ENCODE measurements at regions not wholly inside any gene's neighbourhood (a gene's known extent, or its start where the extent isn't known, plus 50 kb on each side); places are given as distances from the start of the nearest gene placed in this dataset.

DNA sequence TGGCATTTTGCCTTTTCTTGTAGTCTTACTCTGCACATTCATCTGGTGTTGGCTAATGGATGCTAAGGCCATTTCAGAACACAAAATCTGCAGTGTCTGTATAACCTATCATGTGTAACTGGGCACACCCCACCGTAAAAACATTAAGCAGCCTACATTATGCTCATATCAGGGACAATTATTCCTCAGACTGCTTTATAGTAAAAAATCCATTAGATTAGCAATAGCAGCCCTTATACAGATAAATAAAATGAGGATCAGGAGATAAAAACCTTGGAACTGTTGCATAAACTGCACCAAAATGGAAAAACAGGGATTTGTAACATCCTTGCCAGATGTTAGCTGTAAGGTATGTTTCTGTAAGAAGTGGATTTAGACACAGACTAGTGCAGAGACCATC, 288.8 kb downstream of the HS3ST1 start:
- H3K27ac Mint-ChIP-seq = no peak overlapping the region
- DNase-seq (ENCODE audit: extremely low spot score, unreplicated experiment) = no peak
- TF ChIP-seq, protein P1, sequence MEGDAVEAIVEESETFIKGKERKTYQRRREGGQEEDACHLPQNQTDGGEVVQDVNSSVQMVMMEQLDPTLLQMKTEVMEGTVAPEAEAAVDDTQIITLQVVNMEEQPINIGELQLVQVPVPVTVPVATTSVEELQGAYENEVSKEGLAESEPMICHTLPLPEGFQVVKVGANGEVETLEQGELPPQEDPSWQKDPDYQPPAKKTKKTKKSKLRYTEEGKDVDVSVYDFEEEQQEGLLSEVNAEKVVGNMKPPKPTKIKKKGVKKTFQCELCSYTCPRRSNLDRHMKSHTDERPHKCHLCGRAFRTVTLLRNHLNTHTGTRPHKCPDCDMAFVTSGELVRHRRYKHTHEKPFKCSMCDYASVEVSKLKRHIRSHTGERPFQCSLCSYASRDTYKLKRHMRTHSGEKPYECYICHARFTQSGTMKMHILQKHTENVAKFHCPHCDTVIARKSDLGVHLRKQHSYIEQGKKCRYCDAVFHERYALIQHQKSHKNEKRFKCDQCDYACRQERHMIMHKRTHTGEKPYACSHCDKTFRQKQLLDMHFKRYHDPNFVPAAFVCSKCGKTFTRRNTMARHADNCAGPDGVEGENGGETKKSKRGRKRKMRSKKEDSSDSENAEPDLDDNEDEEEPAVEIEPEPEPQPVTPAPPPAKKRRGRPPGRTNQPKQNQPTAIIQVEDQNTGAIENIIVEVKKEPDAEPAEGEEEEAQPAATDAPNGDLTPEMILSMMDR (conservative IDR thresholded peaks at IDR 0.05) = no peak

DNA sequence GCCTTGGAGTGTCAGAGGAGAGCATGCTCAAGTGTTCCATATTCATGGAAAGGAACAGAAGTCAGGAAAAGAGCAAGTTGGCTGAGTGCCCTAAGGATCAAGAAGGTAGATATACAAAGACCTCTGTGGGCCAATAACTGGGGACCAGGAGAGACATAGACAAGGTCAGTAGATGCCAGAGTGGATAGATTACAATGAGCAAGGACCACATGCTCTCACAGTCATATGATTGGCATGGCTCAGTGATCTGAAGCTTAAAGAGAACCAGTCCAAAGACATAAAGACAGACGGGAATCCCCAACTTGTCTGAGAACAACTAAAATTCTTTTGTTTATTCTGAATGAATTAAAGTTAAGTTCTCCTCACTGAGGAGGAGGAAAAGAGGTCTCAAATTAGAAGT, 289.7 kb downstream of the HS3ST1 start:
- H3K4me3 Mint-ChIP-seq = no peak overlapping the region

More for the DNA sequence above, 288.8 kb downstream of the HS3ST1 start:
- H3K27me3 Mint-ChIP-seq = peaks cover 2% of the 10 kb centered on the region
- H3K4me3 Mint-ChIP-seq = no peak overlapping the region
- no peaks in the 10 kb centered on the region for H3K36me3 Mint-ChIP-seq
- H3K4me1 Mint-ChIP-seq (ENCODE audit: unreplicated experiment) = no peaks in the 10 kb centered on the region
- H3K9me3 Mint-ChIP-seq = no peaks in the 10 kb centered on the region

DNA sequence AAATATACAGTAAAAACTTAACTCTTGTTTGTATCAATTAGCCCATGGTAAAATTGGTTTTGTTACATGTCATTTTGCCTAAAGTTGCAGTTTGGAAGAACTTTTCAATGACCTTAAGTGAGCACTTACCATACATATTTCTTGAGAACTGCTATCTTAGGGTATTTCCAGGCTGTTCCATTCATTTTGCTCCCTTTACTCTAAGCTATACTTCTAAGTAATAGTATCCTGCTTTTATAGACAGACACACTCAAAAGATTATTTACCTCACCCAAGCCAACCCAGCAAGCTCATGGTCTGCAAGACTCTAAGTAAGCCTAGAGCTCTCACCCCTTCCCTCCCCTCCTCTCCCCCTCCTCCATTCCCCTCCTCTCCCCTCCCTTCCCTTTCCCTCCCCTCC, 294.0 kb downstream of the HS3ST1 start:
- Mint-ChIP-seq H3K4me1 (ENCODE audit: unreplicated experiment) (no peaks in the 10 kb centered on the region), H3K9me3 (peaks cover 5% of the 10 kb centered on the region), H3K27me3 (peaks cover 2% of the 10 kb centered on the region), H3K27ac (no peak overlapping the region), H3K36me3 (no peaks in the 10 kb centered on the region), H3K4me3 (no peak overlapping the region)
- TF ChIP-seq, protein P1 (conservative IDR thresholded peaks at IDR 0.05) = no peak
- no peak for DNase-seq (ENCODE audit: extremely low spot score, unreplicated experiment)

More for the DNA sequence above, 289.7 kb downstream of the HS3ST1 start:
- Mint-ChIP-seq H3K36me3 (no peaks in the 10 kb centered on the region), H3K27ac (no peak overlapping the region), H3K4me1 (ENCODE audit: unreplicated experiment) (no peaks in the 10 kb centered on the region), H3K27me3 (peaks cover 2% of the 10 kb centered on the region), H3K9me3 (no peaks in the 10 kb centered on the region)
- DNase-seq (ENCODE audit: extremely low spot score, unreplicated experiment) = no peak
- TF ChIP-seq, protein P1 (conservative IDR thresholded peaks at IDR 0.05) = no peak

DNA sequence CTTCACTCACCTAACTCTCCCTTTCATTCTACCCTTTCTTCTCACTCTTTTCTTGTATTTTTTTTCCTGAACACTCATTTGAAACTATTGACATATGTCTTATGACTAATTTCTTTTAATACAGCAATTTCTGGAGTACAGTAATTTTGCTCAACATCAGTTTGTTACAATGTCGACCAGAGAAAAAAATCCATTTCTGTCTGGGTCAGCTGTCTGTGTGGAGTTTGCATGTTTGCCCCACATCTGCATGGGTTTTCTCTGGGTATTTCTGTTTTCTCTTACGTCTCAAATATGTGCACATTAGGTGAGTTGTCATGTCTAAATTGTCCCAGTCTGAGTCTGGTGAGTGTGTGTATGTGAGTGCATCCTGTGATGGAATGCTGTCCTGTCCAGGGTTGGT, 294.8 kb downstream of the HS3ST1 start:
- Mint-ChIP-seq H3K27me3 (peaks cover 2% of the 10 kb centered on the region), H3K27ac (no peak overlapping the region), H3K9me3 (peaks cover 5% of the 10 kb centered on the region), H3K36me3 (no peaks in the 10 kb centered on the region), H3K4me3 (no peak overlapping the region), H3K4me1 (ENCODE audit: unreplicated experiment) (no peaks in the 10 kb centered on the region)
- no peak for DNase-seq (ENCODE audit: extremely low spot score, unreplicated experiment)
- TF ChIP-seq, protein P1 (conservative IDR thresholded peaks at IDR 0.05) = no peak

DNA sequence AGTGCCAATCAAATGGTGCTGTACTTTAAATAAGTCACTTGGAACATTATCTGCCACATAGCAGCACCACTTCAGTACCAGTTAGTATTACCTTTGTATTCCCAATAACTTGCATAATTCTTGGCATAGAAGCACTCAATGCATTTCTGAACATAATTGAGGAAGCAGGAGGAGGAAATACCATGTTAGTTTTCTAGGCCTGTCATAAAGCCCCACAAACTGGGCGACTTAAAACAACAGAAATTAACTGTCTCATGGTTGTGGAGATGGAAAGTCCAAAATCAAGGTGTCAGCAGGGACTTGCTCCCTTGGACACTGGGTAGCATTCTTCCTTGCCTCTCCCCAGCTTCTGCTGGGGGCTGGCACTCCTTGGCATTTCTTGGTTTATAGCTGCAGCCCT, 296.2 kb downstream of the HS3ST1 start:
- TF ChIP-seq, protein P1 (conservative IDR thresholded peaks at IDR 0.05) = no peak
- Mint-ChIP-seq H3K27ac (no peak overlapping the region), H3K4me3 (no peak overlapping the region), H3K27me3 (no peaks in the 10 kb centered on the region), H3K4me1 (ENCODE audit: unreplicated experiment) (no peaks in the 10 kb centered on the region), H3K9me3 (peaks cover 5% of the 10 kb centered on the region), H3K36me3 (no peaks in the 10 kb centered on the region)
- DNase-seq (ENCODE audit: extremely low spot score, unreplicated experiment) = no peak

DNA sequence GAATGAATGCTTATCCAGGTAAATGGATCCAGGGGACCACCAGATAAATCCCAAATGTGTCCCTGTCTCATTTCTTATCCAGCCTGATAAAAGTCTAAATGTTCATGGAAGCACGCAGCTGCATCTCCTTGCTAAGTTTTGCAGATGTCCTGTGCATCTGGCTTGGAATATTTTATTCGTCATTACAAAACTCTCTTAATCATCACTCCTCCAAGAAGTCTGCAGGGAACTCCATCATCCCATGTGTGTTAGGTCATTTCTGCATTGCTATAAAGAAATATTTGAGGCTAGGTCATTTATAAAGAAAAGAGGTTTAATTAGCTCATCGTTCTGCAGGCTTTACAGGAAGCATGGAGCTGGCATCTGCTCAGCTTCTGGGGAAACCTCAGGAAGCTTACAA, 297.2 kb downstream of the HS3ST1 start:
- Mint-ChIP-seq H3K27ac (no peak overlapping the region), H3K4me3 (no peak overlapping the region), H3K27me3 (no peaks in the 10 kb centered on the region), H3K9me3 (peaks cover 5% of the 10 kb centered on the region), H3K36me3 (no peaks in the 10 kb centered on the region), H3K4me1 (ENCODE audit: unreplicated experiment) (no peaks in the 10 kb centered on the region)
- no peak for DNase-seq (ENCODE audit: extremely low spot score, unreplicated experiment)
- TF ChIP-seq, protein P1 (conservative IDR thresholded peaks at IDR 0.05) = no peak

All from type B pancreatic cell (in vitro differentiated cells).